KBM-7 (cell line): ENCODE measurements at regions not wholly inside any gene's neighbourhood (a gene's known extent, or its start where the extent isn't known, plus 50 kb on each side); places are given as distances from the start of the nearest gene placed in this dataset.

Experiments used
- DNase-seq: peaks from one replicate; pipeline ENCODE4 v3.0.0-alpha.2; 2015
- in situ Hi-C: fragments of 300-500 bp; cut with MboI; formaldehyde crosslinking; loops from 2 replicates; pipeline ENCODE4 v1.14.3; 2020; ENCODE audit warnings: low sequenced_read_pairs, low pct_unique_long_range_greater_than_20kb, mixed read lengths

GRCh38 chr10:10519674-10520073 is 498.0 kb upstream of the CELF2 start:
- in situ Hi-C loops: no loop called here
- no peak for DNase-seq

- peak; percentile 31 for DNase-seq
- in situ Hi-C loops: no loop called here
These were observed 496.9 kb upstream of the CELF2 start for GRCh38 chr10:10520491-10521385.

DNA sequence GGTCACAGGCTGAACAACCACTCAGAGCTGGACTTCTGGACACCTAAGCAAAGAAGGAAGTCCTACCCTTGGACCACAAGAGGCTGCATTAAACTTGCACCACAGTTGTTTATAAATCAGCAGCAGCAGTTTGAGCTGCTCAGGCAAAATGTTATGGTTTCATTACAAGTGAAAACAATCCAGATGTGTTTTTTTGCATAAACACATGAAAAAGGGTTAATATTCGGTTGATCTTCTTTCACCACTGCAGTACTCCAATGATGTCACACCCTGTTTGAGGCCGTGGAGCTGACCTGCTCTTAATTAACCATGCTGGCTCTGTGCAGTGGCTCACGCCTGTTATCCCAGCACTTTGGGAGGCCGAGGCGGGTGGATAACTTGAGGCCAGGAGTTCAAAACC is 490.8 kb upstream of the CELF2 start:
- in situ Hi-C loops: no loop called here
- DNase-seq: no peak

DNA sequence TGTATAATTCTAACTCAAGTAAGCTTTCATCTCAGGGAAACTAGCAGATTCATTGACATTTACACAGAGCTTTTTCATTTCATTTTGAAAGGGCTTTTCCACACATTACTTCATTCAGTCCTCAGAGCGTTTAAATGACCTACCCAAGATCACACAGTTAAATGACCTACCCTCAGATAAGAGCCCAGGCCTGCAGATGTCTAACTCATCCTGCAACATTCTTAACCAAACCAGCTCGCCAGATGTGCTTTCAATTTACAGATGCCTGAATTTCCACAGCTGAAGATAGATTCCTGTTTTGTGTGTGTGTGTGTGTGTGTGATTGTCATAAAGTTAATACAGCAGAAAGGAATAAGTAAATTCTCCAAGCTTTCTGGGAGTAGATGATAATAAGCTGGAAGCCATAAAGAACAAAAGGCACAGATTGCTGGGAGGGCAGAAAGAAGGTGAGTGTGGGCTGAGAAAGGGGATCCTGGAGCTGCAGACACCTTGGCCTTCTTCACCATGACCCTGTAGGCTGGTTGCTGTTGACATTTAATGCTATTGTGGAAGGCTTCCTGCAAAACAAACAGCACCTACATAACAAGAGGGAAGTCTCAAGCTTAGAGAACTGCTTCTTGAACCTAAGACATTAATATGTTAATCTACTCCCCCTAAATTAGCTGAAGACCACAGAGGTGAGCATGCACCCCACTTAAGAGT is 489.7 kb upstream of the CELF2 start:
- in situ Hi-C loops: no loop called here
- DNase-seq: no peak

DNA sequence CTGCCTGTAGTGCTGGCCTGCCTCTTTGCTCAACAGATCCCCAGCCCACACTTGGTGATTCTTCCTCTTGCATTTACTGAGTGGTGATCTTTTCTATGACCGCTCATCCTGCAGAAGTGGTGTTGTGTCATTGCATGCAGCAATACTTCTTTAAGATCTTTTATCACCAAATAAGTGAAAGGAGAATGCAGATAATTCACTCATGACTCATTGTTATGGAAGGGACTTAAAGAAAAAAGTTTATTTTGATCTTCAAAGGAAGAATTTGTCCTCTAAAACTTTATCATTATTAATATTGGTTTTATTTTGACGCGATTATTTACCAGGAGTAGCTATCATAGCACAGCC is 489.1 kb upstream of the CELF2 start:
- DNase-seq: no peak
- in situ Hi-C loops: no loop called here

- no peak for DNase-seq
- in situ Hi-C loops: no loop called here
These were observed 487.4 kb upstream of the CELF2 start for GRCh38 chr10:10530313-10530712.

DNA sequence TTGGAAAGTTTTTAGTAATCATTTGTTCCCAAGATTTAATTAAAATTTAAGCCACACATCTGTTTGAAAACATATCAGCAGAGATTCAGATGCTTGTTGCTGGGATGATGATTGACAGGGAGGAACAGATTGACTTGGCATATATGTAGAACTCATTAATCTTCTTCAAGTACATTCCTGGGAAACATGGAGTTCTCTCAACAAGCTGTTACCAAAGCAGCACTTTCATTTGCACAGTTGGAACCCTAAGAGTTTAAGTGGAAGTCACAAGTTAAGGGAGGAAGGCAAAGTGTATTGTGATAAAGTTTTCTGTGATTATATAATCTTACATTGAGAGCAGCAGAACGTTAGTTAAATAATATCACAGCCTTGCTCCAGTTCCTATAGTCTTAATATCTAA is 485.4 kb upstream of the CELF2 start:
- in situ Hi-C loops: no loop called here
- DNase-seq: no peak

DNA sequence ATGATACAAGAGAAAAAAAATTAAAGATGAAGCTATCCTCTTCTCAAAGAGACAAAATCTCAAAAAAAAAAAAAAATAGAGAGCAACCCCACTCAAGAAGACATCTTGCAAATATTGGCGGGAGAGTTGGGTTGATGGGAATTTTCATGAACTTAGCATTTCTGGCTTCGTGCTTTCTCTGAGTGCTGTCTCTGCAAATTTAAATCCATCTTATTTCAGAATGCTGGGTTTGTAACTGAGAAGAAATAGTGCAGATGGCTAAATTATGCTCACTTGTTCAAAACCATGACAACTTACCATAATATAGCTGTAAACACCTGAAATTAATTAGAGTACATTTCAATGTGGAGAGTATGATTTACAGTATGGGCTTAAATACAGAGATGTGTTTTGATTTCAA is 484.8 kb upstream of the CELF2 start:
- in situ Hi-C loops: no loop called here
- DNase-seq: no peak

GRCh38 chr10:10533437-10533836 is 484.2 kb upstream of the CELF2 start:
- DNase-seq: no peak
- in situ Hi-C loops: no loop called here

- no peak for DNase-seq
- in situ Hi-C loops: no loop called here
These were observed 479.3 kb upstream of the CELF2 start for GRCh38 chr10:10538326-10538725.

GRCh38 chr10:10540398-10540797 is 477.3 kb upstream of the CELF2 start:
- in situ Hi-C loops: no loop called here

GRCh38 chr10:10542477-10542876 is 475.2 kb upstream of the CELF2 start:
- in situ Hi-C loops: no loop called here
- no peak for DNase-seq

More at GRCh38 chr10:10540398-10540797, 477.3 kb upstream of the CELF2 start:
- DNase-seq: no peak

DNA sequence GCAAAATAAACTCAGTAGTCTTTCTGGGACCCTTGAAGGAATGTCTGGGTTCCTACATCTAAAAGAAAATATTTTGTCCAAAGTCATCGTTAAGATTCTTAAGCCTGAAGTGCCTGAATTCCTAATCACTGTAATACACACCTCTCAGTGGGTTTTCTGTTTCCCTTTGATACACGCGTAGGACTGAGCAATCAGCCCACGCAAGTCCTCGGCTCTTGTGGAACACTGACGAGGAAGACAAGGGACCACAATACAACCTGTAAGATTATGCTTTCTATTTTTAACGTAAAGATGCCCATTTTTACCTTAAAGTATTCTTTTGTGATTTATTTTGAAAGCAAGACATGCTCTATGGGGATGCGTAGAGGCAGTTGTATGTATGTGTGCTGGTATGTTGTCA is 472.8 kb upstream of the CELF2 start:
- in situ Hi-C loops: no loop called here
- DNase-seq: no peak

- DNase-seq: no peak
- in situ Hi-C loops: no loop called here
These were observed 471.9 kb upstream of the CELF2 start for GRCh38 chr10:10545771-10546170.

GRCh38 chr10:10551596-10552301 is 465.9 kb upstream of the CELF2 start:
- no peak for DNase-seq
- in situ Hi-C loops: no loop called here

GRCh38 chr10:10552948-10553347 is 464.7 kb upstream of the CELF2 start:
- DNase-seq: no peak
- in situ Hi-C loops: no loop called here

- in situ Hi-C loops: no loop called here
- no peak for DNase-seq
These were observed 453.4 kb upstream of the CELF2 start for GRCh38 chr10:10564081-10564794.

- in situ Hi-C loops: no loop called here
- no peak for DNase-seq
These were observed 440.7 kb upstream of the CELF2 start for GRCh38 chr10:10576937-10577336.

DNA sequence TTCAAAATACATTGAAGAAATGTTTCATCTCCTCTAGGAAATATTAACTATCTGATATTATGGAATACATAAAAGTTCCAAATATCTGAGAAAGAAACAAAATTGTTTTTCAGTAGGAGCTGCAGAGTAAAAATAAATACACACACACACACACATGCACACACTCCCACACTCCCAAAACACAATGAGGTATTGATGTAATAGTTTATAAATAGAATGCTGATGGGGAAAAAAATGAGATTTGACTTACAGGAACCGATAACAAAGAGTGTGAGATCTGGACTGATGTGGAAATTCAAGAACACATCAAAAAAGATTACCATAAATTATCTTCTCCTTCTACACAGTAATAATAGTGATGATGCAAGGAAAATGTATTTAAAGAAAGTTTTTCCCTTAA is 438.0 kb upstream of the CELF2 start:
- in situ Hi-C loops: no loop called here
- DNase-seq: no peak

- no peak for DNase-seq
- in situ Hi-C loops: no loop called here
These were observed 433.5 kb upstream of the CELF2 start for GRCh38 chr10:10584161-10584560.
